ENCODE measurements at regions not wholly inside any gene's neighbourhood (a gene's known extent, or its start where the extent isn't known, plus 50 kb on each side); places are given as distances from the start of the nearest gene placed in this dataset.

- no peaks in the 10 kb centered on the region for H3K36me3 Mint-ChIP-seq
- H3K4me3 Mint-ChIP-seq, result no peak overlapping the region
- Histone ChIP-seq H3K36me3 (replicated peaks in 1 of 2; ENCODE audit: control insufficient read depth in 1 of 2, insufficient read depth in 2 of 2, low read length in 2 of 2) (no peaks in the 10 kb centered on the region), H3K9ac (ENCODE audit: insufficient read depth, low read length, poor library complexity, severe bottlenecking) (no peak overlapping the region), H3K4me1 (ENCODE audit: control insufficient read depth in 1 of 2, insufficient read depth in 2 of 2, low read length in 2 of 2) (no peaks in the 10 kb centered on the region), H3K9me3 (replicated peaks in 1 of 2; ENCODE audit: control insufficient read depth in 1 of 2, insufficient read depth in 1 of 2, low read length in 2 of 2) (no peaks in the 10 kb centered on the region), H2AFZ (ENCODE audit: insufficient read depth, low read depth, low read length, poor library complexity, severe bottlenecking) (no peak overlapping the region), H3K79me2 (ENCODE audit: insufficient read depth, low read length) (no peaks in the 10 kb centered on the region), H3K4me2 (replicated peaks; ENCODE audit: extremely low read depth, low read length, poor library complexity, severe bottlenecking) (no peak overlapping the region), H3K27ac (ENCODE audit: low read depth in 1 of 2, low read length in 2 of 2) (no peak overlapping the region), H3K4me3 (replicated peaks in 1 of 3; ENCODE audit: low read depth in 2 of 3, low read length in 3 of 3) (no peak overlapping the region), H4K20me1 (ENCODE audit: insufficient read depth, low read length) (no peaks in the 10 kb centered on the region), H3K27me3 (ENCODE audit: control insufficient read depth in 2 of 2, insufficient read depth in 2 of 2, low read length in 2 of 2) (no peaks in the 10 kb centered on the region)
- no peak for TF ChIP-seq CTCF (IDR thresholded peaks at IDR 0.05)
- 93% methylated on average over 2 of the region's 2 CpGs for WGBS (ENCODE audit: insufficient coverage)
- H3K27me3 Mint-ChIP-seq (ENCODE audit: low read depth in 3 of 3), result no peaks in the 10 kb centered on the region
- no peak for DNase-seq
- peaks cover 0 to 3% (median 0%) of the 10 kb centered on the region in 7 donors for H3K9me3 Mint-ChIP-seq
- H3K4me1 Mint-ChIP-seq, result no peaks in the 10 kb centered on the region
- no peak overlapping the region for H3K27ac Mint-ChIP-seq
- intact Hi-C loops (cut with micrococcal nuclease), result no loop called here
Measured at GRCh38 chr4:130071746-130072145, 975.8 kb downstream of the C4orf33 start.

- no peak overlapping the region for H3K4me3 Mint-ChIP-seq
- peaks cover 0 to 3% (median 1%) of the 10 kb centered on the region in 7 donors for H3K9me3 Mint-ChIP-seq
- no peak overlapping the region for H3K27ac ChIP-seq (ENCODE audit: low read depth in 1 of 2, low read length in 2 of 2)
- H3K79me2 ChIP-seq (ENCODE audit: insufficient read depth, low read length), result no peaks in the 10 kb centered on the region
- TF ChIP-seq CTCF (IDR thresholded peaks at IDR 0.05), result no peak
- no CpG with 5 or more reads among the region's 3 CpGs for WGBS (ENCODE audit: insufficient coverage)
- DNase-seq, result no peak
- H3K27ac Mint-ChIP-seq, result no peak overlapping the region
- no peaks in the 10 kb centered on the region for H4K20me1 ChIP-seq (ENCODE audit: insufficient read depth, low read length)
- H3K9me3 ChIP-seq (replicated peaks in 1 of 2; ENCODE audit: control insufficient read depth in 1 of 2, insufficient read depth in 1 of 2, low read length in 2 of 2), result no peaks in the 10 kb centered on the region
- no peaks in the 10 kb centered on the region for H3K4me1 ChIP-seq (ENCODE audit: control insufficient read depth in 1 of 2, insufficient read depth in 2 of 2, low read length in 2 of 2)
- H3K27me3 ChIP-seq (ENCODE audit: control insufficient read depth in 2 of 2, insufficient read depth in 2 of 2, low read length in 2 of 2), result no peaks in the 10 kb centered on the region
- no peak overlapping the region for H3K4me2 ChIP-seq (replicated peaks; ENCODE audit: extremely low read depth, low read length, poor library complexity, severe bottlenecking)
- no peak overlapping the region for H2AFZ ChIP-seq (ENCODE audit: insufficient read depth, low read depth, low read length, poor library complexity, severe bottlenecking)
- intact Hi-C loops (cut with micrococcal nuclease), result no loop called here
- H3K4me1 Mint-ChIP-seq, result no peaks in the 10 kb centered on the region
- no peak overlapping the region for H3K9ac ChIP-seq (ENCODE audit: insufficient read depth, low read length, poor library complexity, severe bottlenecking)
- H3K36me3 Mint-ChIP-seq, result no peaks in the 10 kb centered on the region
- H3K4me3 ChIP-seq (replicated peaks in 1 of 3; ENCODE audit: low read depth in 2 of 3, low read length in 3 of 3), result no peak overlapping the region
- no peaks in the 10 kb centered on the region for H3K36me3 ChIP-seq (replicated peaks in 1 of 2; ENCODE audit: control insufficient read depth in 1 of 2, insufficient read depth in 2 of 2, low read length in 2 of 2)
- no peaks in the 10 kb centered on the region for H3K27me3 Mint-ChIP-seq (ENCODE audit: low read depth in 3 of 3)
Measured at GRCh38 chr4:130073145-130073790, 977.3 kb downstream of the C4orf33 start.
